ENCODE measurements at regions not wholly inside any gene's neighbourhood (a gene's known extent, or its start where the extent isn't known, plus 50 kb on each side); places are given as distances from the start of the nearest gene placed in this dataset.

DNA sequence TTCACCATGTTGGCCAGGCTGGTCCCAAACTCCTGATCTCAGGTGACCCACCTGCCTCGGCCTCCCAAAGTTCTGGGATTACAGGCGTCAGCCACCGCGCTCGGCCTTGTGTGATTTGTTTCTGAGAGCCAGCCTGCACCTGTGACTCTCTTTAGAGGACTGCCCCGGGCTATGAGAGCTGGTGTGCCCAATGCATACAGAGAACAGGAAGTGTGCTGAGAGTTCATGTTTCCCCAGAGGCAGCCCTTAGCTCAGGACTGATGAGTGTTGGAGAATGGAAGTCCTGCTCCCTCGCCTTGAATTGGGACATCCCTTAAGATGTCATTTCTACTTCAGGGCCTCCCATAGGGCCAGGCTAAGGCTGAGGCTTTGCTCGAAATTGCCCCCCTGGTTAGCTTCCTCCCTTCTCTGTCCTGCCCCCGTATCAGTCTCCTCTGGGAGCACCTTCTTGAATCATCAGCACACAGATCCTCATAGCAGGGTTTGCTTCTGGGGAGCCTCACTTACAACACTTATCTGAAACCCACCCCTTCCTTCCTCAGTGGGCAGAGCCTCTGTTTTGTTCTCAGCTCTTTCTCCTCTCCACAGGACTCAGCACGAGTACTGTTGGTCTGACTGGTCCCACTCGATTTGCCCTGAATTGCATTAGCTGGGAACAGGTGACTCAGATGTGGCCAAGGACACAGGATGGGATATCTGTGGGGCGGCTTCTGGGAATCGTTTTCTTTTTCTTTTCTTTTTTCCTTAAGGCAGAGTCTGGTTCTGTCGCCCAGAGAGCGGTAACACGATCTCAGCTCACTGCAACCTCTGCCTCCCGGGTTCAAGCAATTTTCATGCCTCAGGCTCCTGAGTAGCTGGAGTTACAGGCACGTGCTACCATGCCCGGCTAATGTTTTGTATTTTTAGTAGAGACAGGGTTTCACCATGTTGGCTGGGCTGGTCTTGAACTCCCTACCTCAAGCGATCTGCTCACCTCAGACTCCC, 80.1 kb downstream of the UBIAD1 start:
- Histone ChIP-seq H3K9ac (replicated peaks; ENCODE audit: extremely low read depth, insufficient read depth, low read length) (no peak overlapping the region), H3K27ac (ENCODE audit: insufficient read depth, low read depth, low read length) (no peak overlapping the region), H4K20me1 (replicated peaks; ENCODE audit: control insufficient read depth, extremely low read depth, insufficient read depth, low read length) (no peaks in the 10 kb centered on the region), H3K27me3 (ENCODE audit: control insufficient read depth in 2 of 2, insufficient read depth in 2 of 2, low read length in 2 of 2) (peaks cover 0 to 3% of the 10 kb centered on the region in 2 experiments), H3K4me1 (ENCODE audit: control insufficient read depth, extremely low read depth, insufficient read depth, low read length) (no peaks in the 10 kb centered on the region), H3K9me3 (replicated peaks; ENCODE audit: control insufficient read depth, insufficient read depth, low read length) (no peaks in the 10 kb centered on the region), H3K4me2 (ENCODE audit: insufficient read depth, low read length) (no peak overlapping the region), H3K9me1 (replicated peaks; ENCODE audit: control insufficient read depth, extremely low read depth, insufficient read depth, low read length) (no peaks in the 10 kb centered on the region), H3K79me2 (ENCODE audit: control insufficient read depth, insufficient read depth, low read length) (no peaks in the 10 kb centered on the region), H3K36me3 (ENCODE audit: control insufficient read depth in 2 of 2, extremely low read depth in 1 of 2, insufficient read depth in 2 of 2, low read length in 2 of 2) (no peaks in the 10 kb centered on the region), H3K4me3 (replicated peaks in 1 of 3; ENCODE audit: insufficient read depth in 1 of 3, low read depth in 1 of 3, low read length in 3 of 3) (no peak overlapping the region), H2AFZ (ENCODE audit: low read depth, low read length) (no peak overlapping the region)
- intact Hi-C loops (cut with micrococcal nuclease) = no loop called here
- dilution Hi-C loops (cut with MboI; ENCODE audit: extremely low pct_ligation_motif_present, low sequenced_read_pairs) = no loop called here
- FAIRE-seq = no peak
- ChIA-PET POLR2A (no interaction called here), CTCF (interaction anchor here (1.1 to 1.9 kb wide), 3 partner anchors 111 to 292 kb away, joined by 3 to 5 read pairs (median 3); no protein-coding TSS in a partner anchor)
- DNase-seq (ENCODE audit: low read depth, low spot score) = no peak
- BruUV-seq (replicated peaks) = no TSS peak
- TF ChIP-seq MYC (IDR thresholded peaks at IDR 0.05; ENCODE audit: low read depth, low read length) (no peak), JUN (IDR thresholded peaks at IDR 0.05; ENCODE audit: borderline replicate concordance, insufficient read depth, insufficient read length, low read depth) (no peak), GATA2 (IDR thresholded peaks at IDR 0.05; ENCODE audit: insufficient read depth, insufficient read length, low read depth, low read length) (no peak), POLR2A (IDR thresholded peaks at IDR 0.05; ENCODE audit: low read depth, low read length) (no peak), POLR2AphosphoS5 (IDR thresholded peaks at IDR 0.05; ENCODE audit: insufficient read depth, low read depth, low read length) (no peak), CTCF (IDR thresholded peaks at IDR 0.05; ENCODE audit: extremely low read depth in 1 of 2, insufficient read depth in 1 of 2, low read depth in 1 of 2, low read length in 2 of 2) (no peak), FOS (IDR thresholded peaks at IDR 0.05; ENCODE audit: borderline replicate concordance, insufficient read depth, low read length) (no peak), EZH2 (IDR thresholded peaks at IDR 0.05; ENCODE audit: borderline replicate concordance, low read depth, low read length, severe bottlenecking) (no peak)
- TF ChIP-seq, protein P1, sequence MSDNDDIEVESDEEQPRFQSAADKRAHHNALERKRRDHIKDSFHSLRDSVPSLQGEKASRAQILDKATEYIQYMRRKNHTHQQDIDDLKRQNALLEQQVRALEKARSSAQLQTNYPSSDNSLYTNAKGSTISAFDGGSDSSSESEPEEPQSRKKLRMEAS (IDR thresholded peaks at IDR 0.05; ENCODE audit: insufficient read depth, insufficient read length) = no peak

Measured in endothelial cell of umbilical vein (primary cell).